Amniotic epithelial cell (primary cell): ENCODE measurements at regions not wholly inside any gene's neighbourhood (a gene's known extent, or its start where the extent isn't known, plus 50 kb on each side); places are given as distances from the start of the nearest gene placed in this dataset.
A peak's percentile ranks its signal among the peaks of the same experiment; 100 is the strongest.

Experiments
- DNase-seq: peaks from one replicate; pipeline ENCODE4 v3.0.0-alpha.2; 2010; ENCODE audit warnings: low read depth

- DNase-seq: no peak
Observed at GRCh38 chr12:93103154-93103553, 174.1 kb upstream of the EEA1 start.

- DNase-seq: no peak
Observed at GRCh38 chr12:93104535-93104934, 175.4 kb upstream of the EEA1 start.

- peak; percentile 50 for DNase-seq
Observed at GRCh38 chr12:93106910-93107309, 177.8 kb upstream of the EEA1 start.

- peak; percentile 62 for DNase-seq
Observed at GRCh38 chr12:93107514-93108312, 178.6 kb upstream of the EEA1 start.

- DNase-seq: peak; percentile 88
Observed at GRCh38 chr12:93108985-93109384, 179.9 kb upstream of the EEA1 start.

- no peak for DNase-seq
Observed at GRCh38 chr12:93109551-93110203, 180.6 kb upstream of the EEA1 start.

GRCh38 chr12:93111773-93112172 lies 182.7 kb upstream of the EEA1 start:
- DNase-seq: peak; percentile 32

- DNase-seq: no peak
Observed at GRCh38 chr12:93113317-93114006, 184.4 kb upstream of the EEA1 start.

GRCh38 chr12:93115198-93115601 lies 186.1 kb upstream of the EEA1 start:
- no peak for DNase-seq

GRCh38 chr12:93115646-93116045 lies 186.6 kb upstream of the EEA1 start:
- DNase-seq: no peak

GRCh38 chr12:93116632-93117031 lies 187.5 kb upstream of the EEA1 start:
- DNase-seq: peak; percentile 47

GRCh38 chr12:93121729-93122488 lies 192.8 kb upstream of the EEA1 start:
- DNase-seq: peak; percentile 78

- DNase-seq: peak; percentile 78
Observed at GRCh38 chr12:93122569-93123091, 193.5 kb upstream of the EEA1 start.

GRCh38 chr12:93125126-93125525 lies 196.0 kb upstream of the EEA1 start:
- no peak for DNase-seq

- no peak for DNase-seq
Observed at GRCh38 chr12:93126069-93126474, 197.0 kb upstream of the EEA1 start.

GRCh38 chr12:93127107-93127560 lies 198.0 kb upstream of the EEA1 start:
- DNase-seq: peak; percentile 75

GRCh38 chr12:93127582-93128331 lies 198.7 kb upstream of the EEA1 start:
- peak; percentile 96 for DNase-seq

GRCh38 chr12:93128332-93128707 lies 199.2 kb upstream of the EEA1 start:
- DNase-seq: no peak

GRCh38 chr12:93130366-93131054 lies 201.4 kb upstream of the EEA1 start:
- DNase-seq: no peak

- no peak for DNase-seq
Observed at GRCh38 chr12:93133361-93133760, 204.3 kb upstream of the EEA1 start.
